GM21390 (cell line): ENCODE measurements at regions not wholly inside any gene's neighbourhood (a gene's known extent, or its start where the extent isn't known, plus 50 kb on each side); places are given as distances from the start of the nearest gene placed in this dataset.
A peak's percentile ranks its signal among the peaks of the same experiment; 100 is the strongest.
"Not testable (repeated sequence)": the region's sequence is repeated elsewhere in the genome, so short reads cannot be mapped to it uniquely, and the experiment has no call there.

Experiments used
- ATAC-seq: cut with Tn5 transposase; IDR thresholded peaks from one replicate; pipeline ENCODE4 v1.9.1; 2021; ENCODE audit not compliant: unreplicated experiment

GRCh38 chr10:48102410-48103146, 103.0 kb upstream of the FAM25C start:
- ATAC-seq: not testable (repeated sequence)

GRCh38 chr10:48098854-48099253, 99.3 kb upstream of the FAM25C start:
- not testable (repeated sequence) for ATAC-seq

GRCh38 chr10:48090706-48091105, 91.1 kb upstream of the FAM25C start:
- not testable (repeated sequence) for ATAC-seq

- not testable (repeated sequence) for ATAC-seq
Observed at GRCh38 chr10:48088087-48088486, 88.5 kb upstream of the FAM25C start.

GRCh38 chr10:48084446-48084845, 84.9 kb upstream of the FAM25C start:
- ATAC-seq: not testable (repeated sequence)

- ATAC-seq: not testable (repeated sequence)
Observed at GRCh38 chr10:48071228-48071627, 71.6 kb upstream of the FAM25C start.

GRCh38 chr10:48063944-48064625, 64.5 kb upstream of the FAM25C start:
- ATAC-seq: peak; percentile 95

GRCh38 chr10:48055395-48055794, 55.8 kb upstream of the FAM25C start:
- not testable (repeated sequence) for ATAC-seq
